ENCODE measurements at regions not wholly inside any gene's neighbourhood (a gene's known extent, or its start where the extent isn't known, plus 50 kb on each side); places are given as distances from the start of the nearest gene placed in this dataset.

GRCh38 chr10:3961082-3961481 is 176.1 kb upstream of the KLF6 start:
- Histone ChIP-seq H3K27me3 (ENCODE audit: control insufficient read depth, insufficient read depth, low read length) (no peaks in the 10 kb centered on the region), H3K27ac (ENCODE audit: low read length) (peak overlapping the region; percentile 84), H3K4me3 (ENCODE audit: low read depth in 2 of 2, low read length in 2 of 2) (no peak overlapping the region), H3K9me3 (ENCODE audit: control insufficient read depth, insufficient read depth, low read depth, low read length) (no peaks in the 10 kb centered on the region), H3K4me1 (ENCODE audit: control insufficient read depth, insufficient read depth, low read length) (peaks cover 50% of the 10 kb centered on the region), H3K36me3 (ENCODE audit: control insufficient read depth, insufficient read depth, low read length) (no peaks in the 10 kb centered on the region)
- in situ Hi-C loops (cut with HindIII; ENCODE audit: low pct_unique_long_range_greater_than_20kb, low sequenced_read_pairs) (no loop called here), intact Hi-C loops (cut with micrococcal nuclease; ENCODE audit: unreplicated experiment) (no loop called here)
- CTCF ChIA-PET, result no interaction called here
- no peak for ATAC-seq
- POLR2A ChIA-PET, result no interaction called here
- no TSS peak for BruUV-seq (replicated peaks)
- no peak for DNase-seq (ENCODE audit: low read depth, low spot score)
- TF ChIP-seq SIN3A (IDR thresholded peaks at IDR 0.05; ENCODE audit: borderline replicate concordance, insufficient read depth, low read depth, low read length) (no peak), POLR2AphosphoS5 (IDR thresholded peaks at IDR 0.05; ENCODE audit: low read depth, low read length) (no peak), REST (IDR thresholded peaks at IDR 0.05; ENCODE audit: insufficient read depth in 1 of 2, low read depth in 2 of 2, low read length in 1 of 2) (no peak), TCF7L2 (IDR thresholded peaks at IDR 0.05; ENCODE audit: low read depth, low read length) (no peak)
- TF ChIP-seq, protein P1, sequence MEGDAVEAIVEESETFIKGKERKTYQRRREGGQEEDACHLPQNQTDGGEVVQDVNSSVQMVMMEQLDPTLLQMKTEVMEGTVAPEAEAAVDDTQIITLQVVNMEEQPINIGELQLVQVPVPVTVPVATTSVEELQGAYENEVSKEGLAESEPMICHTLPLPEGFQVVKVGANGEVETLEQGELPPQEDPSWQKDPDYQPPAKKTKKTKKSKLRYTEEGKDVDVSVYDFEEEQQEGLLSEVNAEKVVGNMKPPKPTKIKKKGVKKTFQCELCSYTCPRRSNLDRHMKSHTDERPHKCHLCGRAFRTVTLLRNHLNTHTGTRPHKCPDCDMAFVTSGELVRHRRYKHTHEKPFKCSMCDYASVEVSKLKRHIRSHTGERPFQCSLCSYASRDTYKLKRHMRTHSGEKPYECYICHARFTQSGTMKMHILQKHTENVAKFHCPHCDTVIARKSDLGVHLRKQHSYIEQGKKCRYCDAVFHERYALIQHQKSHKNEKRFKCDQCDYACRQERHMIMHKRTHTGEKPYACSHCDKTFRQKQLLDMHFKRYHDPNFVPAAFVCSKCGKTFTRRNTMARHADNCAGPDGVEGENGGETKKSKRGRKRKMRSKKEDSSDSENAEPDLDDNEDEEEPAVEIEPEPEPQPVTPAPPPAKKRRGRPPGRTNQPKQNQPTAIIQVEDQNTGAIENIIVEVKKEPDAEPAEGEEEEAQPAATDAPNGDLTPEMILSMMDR (IDR thresholded peaks at IDR 0.05), result no peak

DNA sequence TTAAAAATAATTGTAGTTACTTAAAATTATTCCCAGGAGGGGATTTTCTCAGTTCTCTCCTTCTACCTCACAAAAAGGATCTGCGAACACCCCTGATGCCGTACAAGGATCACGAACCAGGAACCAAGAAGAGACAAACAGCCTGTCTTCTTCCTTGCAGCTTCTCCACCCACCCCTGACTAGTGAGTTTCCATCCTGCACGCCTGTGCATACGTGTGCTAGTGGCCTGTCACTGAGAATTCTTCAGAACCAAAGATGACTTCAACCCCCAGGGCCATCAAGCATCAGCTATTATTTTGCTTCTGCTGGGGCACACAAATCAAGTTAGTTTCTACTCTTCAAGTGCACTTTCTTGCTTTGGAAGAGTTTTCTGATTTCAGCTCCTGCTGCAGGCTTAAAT is 175.5 kb upstream of the KLF6 start:
- H3K27ac ChIP-seq (ENCODE audit: low read length), result peak overlapping the region; percentile 84
- H3K9me3 ChIP-seq (ENCODE audit: control insufficient read depth, insufficient read depth, low read depth, low read length), result no peaks in the 10 kb centered on the region
- no peak for DNase-seq (ENCODE audit: low read depth, low spot score)
- POLR2A ChIA-PET, result no interaction called here
- in situ Hi-C loops (cut with HindIII; ENCODE audit: low pct_unique_long_range_greater_than_20kb, low sequenced_read_pairs), result no loop called here
- no TSS peak for BruUV-seq (replicated peaks)
- H3K36me3 ChIP-seq (ENCODE audit: control insufficient read depth, insufficient read depth, low read length), result no peaks in the 10 kb centered on the region
- intact Hi-C loops (cut with micrococcal nuclease; ENCODE audit: unreplicated experiment), result no loop called here
- no peaks in the 10 kb centered on the region for H3K27me3 ChIP-seq (ENCODE audit: control insufficient read depth, insufficient read depth, low read length)
- ATAC-seq, result no peak
- CTCF ChIA-PET, result no interaction called here
- TF ChIP-seq SIN3A (IDR thresholded peaks at IDR 0.05; ENCODE audit: borderline replicate concordance, insufficient read depth, low read depth, low read length) (no peak), POLR2AphosphoS5 (IDR thresholded peaks at IDR 0.05; ENCODE audit: low read depth, low read length) (no peak), REST (IDR thresholded peaks at IDR 0.05; ENCODE audit: insufficient read depth in 1 of 2, low read depth in 2 of 2, low read length in 1 of 2) (no peak), TCF7L2 (IDR thresholded peaks at IDR 0.05; ENCODE audit: low read depth, low read length) (no peak)
- TF ChIP-seq, protein P1 (IDR thresholded peaks at IDR 0.05), result no peak
- H3K4me3 ChIP-seq (ENCODE audit: low read depth in 2 of 2, low read length in 2 of 2), result no peak overlapping the region
- peaks cover 56% of the 10 kb centered on the region for H3K4me1 ChIP-seq (ENCODE audit: control insufficient read depth, insufficient read depth, low read length)

Measured in Panc1 (cell line).